ENCODE measurements at regions not wholly inside any gene's neighbourhood (a gene's known extent, or its start where the extent isn't known, plus 50 kb on each side); places are given as distances from the start of the nearest gene placed in this dataset.

GRCh38 chr3:95354489-95354888 is 1291.6 kb downstream of the NSUN3 start:
- Histone ChIP-seq H3K4me3 (ENCODE audit: insufficient read depth, low read depth, low read length) (no peak overlapping the region), H4K20me1 (ENCODE audit: insufficient read depth, low read length) (no peaks in the 10 kb centered on the region), H2AFZ (ENCODE audit: low read depth, low read length) (no peak overlapping the region), H3K79me2 (ENCODE audit: insufficient read depth, low read length) (no peaks in the 10 kb centered on the region), H3K36me3 (ENCODE audit: insufficient read depth, low read length) (no peaks in the 10 kb centered on the region), H3K4me1 (ENCODE audit: insufficient read depth, low read length) (no peaks in the 10 kb centered on the region), H3K27me3 (ENCODE audit: insufficient read depth, low read length) (no peaks in the 10 kb centered on the region), H3K27ac (ENCODE audit: low read depth, low read length) (no peak overlapping the region), H3K4me2 (ENCODE audit: low read length) (no peak overlapping the region), H3K9me3 (ENCODE audit: insufficient read depth, low read depth, low read length) (no peaks in the 10 kb centered on the region), H3K9ac (ENCODE audit: low read length) (no peak overlapping the region)
- no peak for DNase-seq (ENCODE audit: low read depth)
- no peak overlapping the region for H3K27ac Mint-ChIP-seq (ENCODE audit: unreplicated experiment)
- no peaks in the 10 kb centered on the region for H3K9me3 Mint-ChIP-seq (ENCODE audit: unreplicated experiment)
- H3K36me3 Mint-ChIP-seq (ENCODE audit: low read depth, unreplicated experiment), result no peaks in the 10 kb centered on the region
- FAIRE-seq, result no peak
- no peak for TF ChIP-seq EZH2 (IDR thresholded peaks at IDR 0.05; ENCODE audit: insufficient read depth, low read length)
- no peak for TF ChIP-seq CTCF (IDR thresholded peaks at IDR 0.05; ENCODE audit: insufficient read depth, low read depth, low read length)
- H3K4me1 Mint-ChIP-seq (ENCODE audit: low read depth, unreplicated experiment), result peaks cover 11% of the 10 kb centered on the region
- H3K27me3 Mint-ChIP-seq (ENCODE audit: low read depth, unreplicated experiment), result no peaks in the 10 kb centered on the region
- H3K4me3 Mint-ChIP-seq (ENCODE audit: unreplicated experiment), result no peak overlapping the region

- FAIRE-seq (no peak), DNase-seq (ENCODE audit: low read depth) (no peak)
- no peaks in the 10 kb centered on the region for H3K79me2 ChIP-seq (ENCODE audit: insufficient read depth, low read length)
- no peak overlapping the region for H3K27ac ChIP-seq (ENCODE audit: low read depth, low read length)
- Mint-ChIP-seq H3K27ac (ENCODE audit: unreplicated experiment) (no peak overlapping the region), H3K36me3 (ENCODE audit: low read depth, unreplicated experiment) (no peaks in the 10 kb centered on the region), H3K4me1 (ENCODE audit: low read depth, unreplicated experiment) (peaks cover 13% of the 10 kb centered on the region), H3K4me3 (ENCODE audit: unreplicated experiment) (no peak overlapping the region), H3K27me3 (ENCODE audit: low read depth, unreplicated experiment) (no peaks in the 10 kb centered on the region), H3K9me3 (ENCODE audit: unreplicated experiment) (no peaks in the 10 kb centered on the region)
- H3K9me3 ChIP-seq (ENCODE audit: insufficient read depth, low read depth, low read length), result no peaks in the 10 kb centered on the region
- no peaks in the 10 kb centered on the region for H3K36me3 ChIP-seq (ENCODE audit: insufficient read depth, low read length)
- H3K4me2 ChIP-seq (ENCODE audit: low read length), result no peak overlapping the region
- no peak for TF ChIP-seq CTCF (IDR thresholded peaks at IDR 0.05; ENCODE audit: insufficient read depth, low read depth, low read length)
- H3K27me3 ChIP-seq (ENCODE audit: insufficient read depth, low read length), result no peaks in the 10 kb centered on the region
- no peaks in the 10 kb centered on the region for H3K4me1 ChIP-seq (ENCODE audit: insufficient read depth, low read length)
- no peak overlapping the region for H3K9ac ChIP-seq (ENCODE audit: low read length)
- no peak overlapping the region for H3K4me3 ChIP-seq (ENCODE audit: insufficient read depth, low read depth, low read length)
- no peaks in the 10 kb centered on the region for H4K20me1 ChIP-seq (ENCODE audit: insufficient read depth, low read length)
- H2AFZ ChIP-seq (ENCODE audit: low read depth, low read length), result peak overlapping the region; percentile 17
These were observed 1294.1 kb downstream of the NSUN3 start for GRCh38 chr3:95356764-95357501.

- Mint-ChIP-seq H3K36me3 (ENCODE audit: low read depth, unreplicated experiment) (no peaks in the 10 kb centered on the region), H3K27ac (ENCODE audit: unreplicated experiment) (no peak overlapping the region), H3K27me3 (ENCODE audit: low read depth, unreplicated experiment) (no peaks in the 10 kb centered on the region), H3K4me1 (ENCODE audit: low read depth, unreplicated experiment) (no peaks in the 10 kb centered on the region), H3K4me3 (ENCODE audit: unreplicated experiment) (no peak overlapping the region), H3K9me3 (ENCODE audit: unreplicated experiment) (no peaks in the 10 kb centered on the region)
- TF ChIP-seq EZH2 (IDR thresholded peaks at IDR 0.05; ENCODE audit: insufficient read depth, low read length), result no peak
- no peak for TF ChIP-seq CTCF (IDR thresholded peaks at IDR 0.05; ENCODE audit: insufficient read depth, low read depth, low read length)
- no peaks in the 10 kb centered on the region for H3K36me3 ChIP-seq (ENCODE audit: insufficient read depth, low read length)
- H3K4me1 ChIP-seq (ENCODE audit: insufficient read depth, low read length), result no peaks in the 10 kb centered on the region
- H3K79me2 ChIP-seq (ENCODE audit: insufficient read depth, low read length), result no peaks in the 10 kb centered on the region
- no peaks in the 10 kb centered on the region for H4K20me1 ChIP-seq (ENCODE audit: insufficient read depth, low read length)
- H3K4me3 ChIP-seq (ENCODE audit: insufficient read depth, low read depth, low read length), result no peak overlapping the region
- DNase-seq (ENCODE audit: low read depth), result no peak
- no peaks in the 10 kb centered on the region for H3K9me3 ChIP-seq (ENCODE audit: insufficient read depth, low read depth, low read length)
- FAIRE-seq, result no peak
- no peak overlapping the region for H3K27ac ChIP-seq (ENCODE audit: low read depth, low read length)
- no peak overlapping the region for H3K4me2 ChIP-seq (ENCODE audit: low read length)
- no peak overlapping the region for H3K9ac ChIP-seq (ENCODE audit: low read length)
- H2AFZ ChIP-seq (ENCODE audit: low read depth, low read length), result no peak overlapping the region
- H3K27me3 ChIP-seq (ENCODE audit: insufficient read depth, low read length), result no peaks in the 10 kb centered on the region
These were observed 1324.6 kb downstream of the NSUN3 start for GRCh38 chr3:95387242-95388021.

Measured in astrocyte (in vitro differentiated cells and primary cell).